B cell (primary cell): ENCODE measurements at regions not wholly inside any gene's neighbourhood (a gene's known extent, or its start where the extent isn't known, plus 50 kb on each side); places are given as distances from the start of the nearest gene placed in this dataset.

Experiments used
- ATAC-seq: fragments of 200-7000 bp; cut with Tn5 transposase; one replicate; pipeline ENCODE4 v1.10.0; 2021; ENCODE audit warnings: low read depth, mild to moderate bottlenecking, moderate number of reproducible peaks, moderate library complexity
- CTCF ChIA-PET: fragments of 350-600 bp; sonication (Branson Sonifier 250); formaldehyde crosslinking; loops from one replicate; lab custom pipeline; 2021; ENCODE audit warnings: antibody characterized with exemption, inconsistent platforms; lab: Charles Lee
- POLR2A ChIA-PET: fragments of 350-600 bp; sonication (Branson Sonifier 250); formaldehyde crosslinking; loops from one replicate; lab custom pipeline; 2021; ENCODE audit warnings: antibody characterized with exemption; lab: Charles Lee
- DNase-seq: peaks from one replicate; pipeline ENCODE4 v3.0.0; 2013
- H2AFZ ChIP-seq: 2 replicates; pipeline ENCODE4 v1.6.1; 2012; ENCODE audit warnings: mild to moderate bottlenecking, low read depth, low read length; ENCODE audit not compliant: insufficient read depth, poor library complexity, severe bottlenecking
- H3K27ac ChIP-seq, 2 donors: 1 replicate in 1 of 2; 2 replicates in 1 of 2; pipeline ENCODE4 v1.5.1; 2012 to 2013; ENCODE audit warnings: low read length in 2 of 2, mild to moderate bottlenecking in 2 of 2, moderate library complexity in 1 of 2
- H3K27me3 ChIP-seq, 4 experiments: fragments of 200-600 bp in 1 of 4; sonication (generic) in 1 of 4; replicated peaks in 1 of 4; 1 replicate in 2 of 4; 2 replicates in 2 of 4; pipeline versions ENCODE4 v1.6.1 to v1.7.0; 2013 to 2016; ENCODE audit warnings: low read length in 3 of 4, mild to moderate bottlenecking in 2 of 4, mixed read lengths in 1 of 4, moderate library complexity in 1 of 4; ENCODE audit not compliant: insufficient read depth in 4 of 4, control insufficient read depth in 3 of 4; ENCODE audit errors: control extremely low read depth in 1 of 4
- H3K36me3 ChIP-seq, 2 experiments: replicated peaks in 1 of 2; 1 replicate in 1 of 2; 2 replicates in 1 of 2; pipeline versions ENCODE4 v1.6.1 to v1.7.1; 2013; ENCODE audit warnings: low read length in 1 of 2; ENCODE audit not compliant: insufficient read depth in 2 of 2, control insufficient read depth in 1 of 2; ENCODE audit errors: control extremely low read depth in 1 of 2, extremely low read depth in 1 of 2
- H3K4me1 ChIP-seq, 2 donors: fragments of 200-600 bp in 1 of 2; sonication (generic) in 1 of 2; 1 replicate in 1 of 2; 2 replicates in 1 of 2; pipeline versions ENCODE4 v1.5.1 to v1.6.1; 2013 to 2017; ENCODE audit warnings: low read length in 2 of 2; ENCODE audit not compliant: control insufficient read depth in 2 of 2, insufficient read depth in 2 of 2
- H3K4me2 ChIP-seq: replicated peaks from 2 replicates; pipeline ENCODE3; 2012; ENCODE audit warnings: mild to moderate bottlenecking, low read depth, low read length; ENCODE audit not compliant: poor library complexity, severe bottlenecking
- H3K4me3 ChIP-seq, 5 experiments: fragments of 200-600 bp in 1 of 5; sonication (generic) in 1 of 5; 1 replicate in 3 of 5; 2 replicates in 2 of 5; pipeline versions ENCODE4 v1.5.1 to v1.7.0; 2011 to 2016; ENCODE audit warnings: low read length in 4 of 5, mild to moderate bottlenecking in 4 of 5, low read depth in 2 of 5, control low read depth in 1 of 5, moderate library complexity in 1 of 5; ENCODE audit not compliant: insufficient read depth in 1 of 5; ENCODE audit errors: control extremely low read depth in 1 of 5, extremely low read depth in 1 of 5
- H3K79me2 ChIP-seq: fragments of 200-600 bp; sonication (generic); one replicate; pipeline ENCODE4 v1.6.0; 2016; ENCODE audit warnings: low read length; ENCODE audit not compliant: control insufficient read depth, insufficient read depth
- H3K9ac ChIP-seq: fragments of 200-600 bp; sonication (generic); 2 replicates; pipeline ENCODE4 v1.6.1; 2017; ENCODE audit warnings: mild to moderate bottlenecking, low read length, moderate library complexity
- H3K9me3 ChIP-seq, 3 donors: one replicate each; pipeline versions ENCODE4 v1.6.1 to v1.7.1; 2013; ENCODE audit warnings: low read length in 2 of 3; ENCODE audit not compliant: control insufficient read depth in 2 of 3, insufficient read depth in 1 of 3; ENCODE audit errors: control extremely low read depth in 1 of 3
- H4K20me1 ChIP-seq: 2 replicates; pipeline ENCODE4 v1.6.0; 2012; ENCODE audit warnings: mild to moderate bottlenecking, low read length; ENCODE audit not compliant: insufficient read depth, control insufficient read depth, poor library complexity, severe bottlenecking
- H3K27ac Mint-ChIP-seq: one replicate; pipeline ENCODE4 v1.8.0; 2021; ENCODE audit warnings: mixed read lengths
- H3K27me3 Mint-ChIP-seq: one replicate; pipeline ENCODE4 v1.8.0; 2021; ENCODE audit warnings: mixed read lengths
- H3K4me1 Mint-ChIP-seq: one replicate; pipeline ENCODE4 v1.8.0; 2021; ENCODE audit warnings: mixed read lengths
- H3K4me3 Mint-ChIP-seq: one replicate; pipeline ENCODE4 v1.8.0; 2021; ENCODE audit warnings: mixed read lengths
- H3K9me3 Mint-ChIP-seq: one replicate; pipeline ENCODE4 v1.8.0; 2022; ENCODE audit warnings: mixed read lengths; ENCODE audit not compliant: insufficient read depth
- EZH2 ChIP-seq: IDR thresholded peaks from 2 replicates; pipeline ENCODE4 v1.6.1; 2012; ENCODE audit warnings: borderline replicate concordance, low read depth, mild to moderate bottlenecking, moderate library complexity, low read length; ENCODE audit not compliant: insufficient read depth, poor library complexity, severe bottlenecking
- WGBS: methylation state at CpG from one replicate; pipeline ENCODE4 v1.1.5; 2013; ENCODE audit warnings: missing lambda C conversion rate; ENCODE audit not compliant: insufficient coverage; 5-methylcytosine and 5-hydroxymethylcytosine counted together
- intact Hi-C: fragments of 100-400 bp; cut with micrococcal nuclease; formaldehyde crosslinking; loops from one replicate; pipeline ENCODE4 v1.10.0; 2022
- TF ChIP-seq, protein P1 (sequence below): fragments of 200-600 bp; IDR thresholded peaks from one replicate; pipeline ENCODE4 v1.8.0; 2022; ENCODE audit warnings: antibody characterized with exemption, mild to moderate bottlenecking

- H3K9me3 ChIP-seq, result no peaks in the 10 kb centered on the region
- TF ChIP-seq, protein P1, sequence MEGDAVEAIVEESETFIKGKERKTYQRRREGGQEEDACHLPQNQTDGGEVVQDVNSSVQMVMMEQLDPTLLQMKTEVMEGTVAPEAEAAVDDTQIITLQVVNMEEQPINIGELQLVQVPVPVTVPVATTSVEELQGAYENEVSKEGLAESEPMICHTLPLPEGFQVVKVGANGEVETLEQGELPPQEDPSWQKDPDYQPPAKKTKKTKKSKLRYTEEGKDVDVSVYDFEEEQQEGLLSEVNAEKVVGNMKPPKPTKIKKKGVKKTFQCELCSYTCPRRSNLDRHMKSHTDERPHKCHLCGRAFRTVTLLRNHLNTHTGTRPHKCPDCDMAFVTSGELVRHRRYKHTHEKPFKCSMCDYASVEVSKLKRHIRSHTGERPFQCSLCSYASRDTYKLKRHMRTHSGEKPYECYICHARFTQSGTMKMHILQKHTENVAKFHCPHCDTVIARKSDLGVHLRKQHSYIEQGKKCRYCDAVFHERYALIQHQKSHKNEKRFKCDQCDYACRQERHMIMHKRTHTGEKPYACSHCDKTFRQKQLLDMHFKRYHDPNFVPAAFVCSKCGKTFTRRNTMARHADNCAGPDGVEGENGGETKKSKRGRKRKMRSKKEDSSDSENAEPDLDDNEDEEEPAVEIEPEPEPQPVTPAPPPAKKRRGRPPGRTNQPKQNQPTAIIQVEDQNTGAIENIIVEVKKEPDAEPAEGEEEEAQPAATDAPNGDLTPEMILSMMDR, result no peak
- TF ChIP-seq EZH2, result no peak
- H3K79me2 ChIP-seq, result no peaks in the 10 kb centered on the region
- no peak overlapping the region for H3K4me3 ChIP-seq
- H2AFZ ChIP-seq, result no peak overlapping the region
- H3K4me2 ChIP-seq, result no peak overlapping the region
- no peaks in the 10 kb centered on the region for H3K9me3 Mint-ChIP-seq
- H3K27me3 Mint-ChIP-seq, result no peaks in the 10 kb centered on the region
- H3K27ac ChIP-seq, result no peak overlapping the region
- ChIA-PET CTCF (no interaction called here), POLR2A (no interaction called here)
- WGBS, result no CpG with 5 or more reads among the region's 3 CpGs
- no peaks in the 10 kb centered on the region for H3K4me1 ChIP-seq
- H3K9ac ChIP-seq, result no peak overlapping the region
- no peaks in the 10 kb centered on the region for H3K36me3 ChIP-seq
- no peaks in the 10 kb centered on the region for H4K20me1 ChIP-seq
- H3K4me3 Mint-ChIP-seq, result no peak overlapping the region
- ATAC-seq (no peak), DNase-seq (no peak)
- intact Hi-C loops, result no loop called here
- H3K27me3 ChIP-seq, result no peaks in the 10 kb centered on the region
- no peaks in the 10 kb centered on the region for H3K4me1 Mint-ChIP-seq
- no peak overlapping the region for H3K27ac Mint-ChIP-seq
These were observed 108.5 kb downstream of the MANEA start for GRCh38 chr6:95685822-95686221.

DNA sequence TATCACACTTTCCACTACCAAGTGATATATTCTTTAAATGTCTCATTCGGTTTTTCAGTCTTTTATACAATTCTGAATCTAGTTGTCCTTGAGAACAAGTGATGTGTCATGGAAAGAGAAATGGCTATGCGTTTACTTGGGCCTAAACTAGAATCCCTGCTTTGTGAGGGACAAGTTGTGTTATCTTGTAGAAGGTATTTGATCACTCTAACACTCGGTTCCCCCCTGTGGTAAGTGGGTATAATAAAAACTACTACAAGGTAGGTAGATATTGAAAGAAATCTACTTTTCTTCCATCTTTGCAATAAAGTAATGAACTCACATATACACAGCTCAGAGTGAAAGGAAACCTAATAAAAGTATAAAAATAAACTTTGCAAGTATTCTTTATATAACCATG, 108.9 kb downstream of the MANEA start:
- ChIA-PET CTCF (no interaction called here), POLR2A (no interaction called here)
- Histone ChIP-seq H2AFZ (no peak overlapping the region), H3K79me2 (no peaks in the 10 kb centered on the region), H3K4me2 (no peak overlapping the region), H3K4me3 (no peak overlapping the region), H3K4me1 (no peaks in the 10 kb centered on the region), H4K20me1 (no peaks in the 10 kb centered on the region), H3K9ac (no peak overlapping the region), H3K27me3 (no peaks in the 10 kb centered on the region), H3K36me3 (no peaks in the 10 kb centered on the region), H3K27ac (no peak overlapping the region), H3K9me3 (no peaks in the 10 kb centered on the region)
- no peaks in the 10 kb centered on the region for H3K4me1 Mint-ChIP-seq
- no peak for ATAC-seq
- H3K4me3 Mint-ChIP-seq, result no peak overlapping the region
- TF ChIP-seq EZH2, result no peak
- TF ChIP-seq, protein P1, result no peak
- intact Hi-C loops, result no loop called here
- DNase-seq, result no peak
- H3K27me3 Mint-ChIP-seq, result no peaks in the 10 kb centered on the region
- H3K27ac Mint-ChIP-seq, result no peak overlapping the region
- no peaks in the 10 kb centered on the region for H3K9me3 Mint-ChIP-seq
- WGBS, result no CpG with 5 or more reads among the region's 3 CpGs
